NCI-H82 (cell line): ENCODE measurements at regions not wholly inside any gene's neighbourhood (a gene's known extent, or its start where the extent isn't known, plus 50 kb on each side); places are given as distances from the start of the nearest gene placed in this dataset.
A peak's percentile ranks its signal among the peaks of the same experiment; 100 is the strongest.

Source experiments
- DNase-seq: peaks from one replicate; lab custom pipeline; 2025; lab: John Stamatoyannopoulos, UW

- no peak for DNase-seq
Measured at GRCh38 chr5:160956051-160956450, 104.0 kb upstream of the ATP10B start.

DNA sequence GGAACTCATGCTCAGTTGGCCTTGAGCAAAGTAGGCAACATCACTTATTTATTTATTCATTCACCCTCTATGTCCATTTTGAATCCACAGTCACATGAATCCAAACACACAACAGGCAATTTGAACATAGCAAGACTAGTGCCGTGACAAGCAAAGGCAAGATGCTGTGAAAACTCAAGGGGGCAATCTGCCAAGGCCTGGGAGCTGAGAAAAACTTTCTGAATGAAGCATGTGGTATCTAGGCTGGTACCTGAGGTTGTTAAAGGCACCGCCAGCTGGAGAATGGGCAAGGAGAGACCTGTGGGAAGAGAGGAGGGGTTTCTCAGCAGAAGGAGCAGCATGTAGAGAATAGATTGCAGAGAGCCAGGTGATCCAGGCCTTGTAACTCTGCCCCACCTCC, 98.3 kb upstream of the ATP10B start:
- no peak for DNase-seq

- no peak for DNase-seq
Measured at GRCh38 chr5:160940725-160941124, 88.7 kb upstream of the ATP10B start.

GRCh38 chr5:160938532-160938931, 86.5 kb upstream of the ATP10B start:
- DNase-seq: peak; percentile 4

- DNase-seq: no peak
Measured at GRCh38 chr5:160937570-160937969, 85.6 kb upstream of the ATP10B start.

GRCh38 chr5:160935776-160936175, 83.8 kb upstream of the ATP10B start:
- no peak for DNase-seq

GRCh38 chr5:160931283-160931682, 79.3 kb upstream of the ATP10B start:
- DNase-seq: no peak

DNA sequence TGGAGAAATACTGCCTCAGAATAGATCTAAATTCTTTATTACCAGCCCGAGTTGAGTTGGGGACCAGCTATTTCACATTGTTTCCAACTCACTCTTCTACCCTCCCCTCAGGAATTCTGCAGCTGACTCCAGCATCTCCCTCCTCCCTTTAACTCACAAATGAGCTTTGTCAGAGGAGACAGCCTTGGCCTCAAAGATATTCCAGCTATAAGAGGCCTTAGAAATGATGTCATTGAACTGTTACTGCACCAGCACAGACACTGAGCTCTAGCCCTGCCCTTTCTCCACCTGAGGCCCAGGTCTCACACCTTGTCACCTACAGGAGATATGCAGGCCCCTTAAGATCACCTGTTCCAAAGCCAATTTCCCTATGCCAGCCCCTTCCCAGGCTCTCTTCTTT, 78.4 kb upstream of the ATP10B start:
- no peak for DNase-seq

DNA sequence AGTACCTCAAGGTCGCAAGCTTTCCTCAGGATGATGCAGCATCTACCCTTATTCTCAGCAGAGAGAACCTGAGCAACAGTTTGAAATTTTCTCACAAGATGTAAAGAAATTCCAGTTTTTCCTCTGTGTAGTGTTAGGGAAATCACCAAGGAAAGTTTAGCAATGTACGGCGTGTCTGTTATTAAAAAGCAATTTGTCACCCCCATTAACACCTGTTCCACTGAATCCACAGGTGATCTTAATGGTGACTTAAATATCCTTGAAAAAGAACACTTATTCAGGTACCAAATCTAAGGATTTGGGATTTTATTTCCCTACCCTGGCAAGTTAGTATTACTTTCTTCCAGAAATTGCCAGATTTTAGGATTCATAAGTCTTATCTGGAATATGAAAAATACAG, 77.9 kb upstream of the ATP10B start:
- DNase-seq: no peak

GRCh38 chr5:160929360-160929759, 77.3 kb upstream of the ATP10B start:
- no peak for DNase-seq

GRCh38 chr5:160926428-160926827, 74.4 kb upstream of the ATP10B start:
- DNase-seq: peak; percentile 5

DNA sequence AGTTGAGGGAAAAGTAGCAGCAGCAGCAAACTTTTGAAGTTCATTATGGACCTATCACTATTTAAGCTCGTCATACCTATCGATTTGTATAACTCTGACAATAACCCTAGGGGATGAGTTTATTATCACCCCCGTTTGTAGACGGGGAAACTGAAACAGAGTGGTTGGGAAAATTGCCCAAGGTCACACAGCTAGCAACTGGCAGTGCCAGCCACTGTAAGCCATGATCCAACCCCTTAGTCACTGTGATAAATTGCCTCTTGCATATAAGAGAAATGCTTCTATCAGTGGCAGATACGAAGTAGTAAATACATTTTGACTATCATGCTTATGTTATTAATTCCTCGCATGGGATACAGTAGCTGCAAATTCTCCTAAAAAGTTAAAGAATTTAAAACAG, 73.3 kb upstream of the ATP10B start:
- DNase-seq: no peak

- DNase-seq: peak; percentile 91
Measured at GRCh38 chr5:160923936-160924710, 72.1 kb upstream of the ATP10B start.

DNA sequence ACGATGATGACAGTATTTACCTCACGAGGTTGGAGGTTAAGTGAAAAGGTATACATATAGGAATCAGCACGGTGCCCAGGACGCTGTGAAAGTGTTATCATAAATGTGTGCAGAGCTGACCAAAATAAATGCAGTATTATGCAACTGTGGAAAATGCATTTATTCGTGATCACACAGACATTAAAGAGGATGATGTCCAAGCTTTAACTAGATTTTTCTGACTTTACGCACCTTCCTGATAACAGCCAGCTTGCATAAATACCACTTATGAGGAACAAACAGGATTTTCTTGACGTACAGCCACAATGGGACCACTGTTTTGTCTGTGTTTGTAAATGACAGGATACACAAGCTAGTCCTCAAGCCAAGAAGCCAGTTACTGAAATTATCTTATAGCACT, 71.4 kb upstream of the ATP10B start:
- DNase-seq: peak; percentile 23

DNA sequence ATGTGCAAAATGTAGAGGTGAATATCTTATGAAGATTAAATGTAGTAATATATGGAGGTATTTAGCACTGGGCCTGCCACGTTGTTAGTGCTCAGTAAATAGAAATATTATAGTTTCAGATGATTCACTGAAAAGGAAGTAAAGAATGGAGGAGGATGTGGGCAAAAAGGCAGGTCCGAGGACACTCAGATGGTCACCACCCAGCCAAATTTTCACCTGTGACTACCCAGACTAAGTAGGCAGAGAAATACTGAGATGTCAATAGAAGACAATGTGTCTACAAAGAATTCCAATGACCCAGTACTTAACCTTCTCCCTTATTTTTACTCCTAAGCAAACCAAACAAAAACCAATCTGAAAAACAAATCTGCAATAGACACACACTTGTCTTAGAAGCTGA, 70.3 kb upstream of the ATP10B start:
- DNase-seq: no peak

GRCh38 chr5:160921423-160922285, 69.6 kb upstream of the ATP10B start:
- no peak for DNase-seq

GRCh38 chr5:160919626-160920025, 67.6 kb upstream of the ATP10B start:
- DNase-seq: no peak

DNA sequence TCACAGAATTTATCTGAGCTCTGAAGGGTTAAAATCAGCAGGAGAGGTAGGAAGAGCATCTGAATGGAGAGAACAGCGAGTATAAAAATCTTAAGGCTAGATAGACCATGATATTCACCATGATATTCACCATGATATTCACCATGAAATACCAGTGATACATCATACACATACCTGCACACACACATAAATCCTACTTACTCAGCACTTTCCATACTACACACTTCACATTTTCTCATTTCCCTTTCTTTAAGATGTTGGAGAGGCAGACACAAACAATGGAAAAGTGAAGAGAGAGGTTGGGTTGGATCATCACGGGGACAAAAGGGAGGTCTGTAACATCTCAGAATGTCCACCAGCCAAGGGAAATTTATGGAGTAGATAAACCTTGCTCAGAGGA, 66.4 kb upstream of the ATP10B start:
- no peak for DNase-seq

DNA sequence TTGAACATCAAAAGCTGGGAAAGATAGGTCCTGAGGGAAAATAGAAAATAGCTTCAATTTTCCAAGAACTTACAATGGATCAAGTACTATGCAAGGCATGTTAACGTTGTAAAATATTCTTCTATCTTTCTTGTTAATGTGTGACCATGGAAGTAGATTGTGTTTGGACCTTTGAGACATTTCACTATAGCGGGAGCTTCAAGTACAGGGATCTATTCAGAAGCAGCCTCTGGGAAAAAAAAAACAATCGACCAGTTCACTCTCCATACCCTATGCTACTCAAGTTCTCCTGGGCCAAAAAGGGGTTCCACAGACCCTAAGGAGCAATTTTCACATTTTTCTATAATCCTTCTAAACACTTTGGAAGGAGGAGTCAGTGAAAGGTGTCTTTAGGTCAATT, 54.1 kb upstream of the ATP10B start:
- DNase-seq: no peak

DNA sequence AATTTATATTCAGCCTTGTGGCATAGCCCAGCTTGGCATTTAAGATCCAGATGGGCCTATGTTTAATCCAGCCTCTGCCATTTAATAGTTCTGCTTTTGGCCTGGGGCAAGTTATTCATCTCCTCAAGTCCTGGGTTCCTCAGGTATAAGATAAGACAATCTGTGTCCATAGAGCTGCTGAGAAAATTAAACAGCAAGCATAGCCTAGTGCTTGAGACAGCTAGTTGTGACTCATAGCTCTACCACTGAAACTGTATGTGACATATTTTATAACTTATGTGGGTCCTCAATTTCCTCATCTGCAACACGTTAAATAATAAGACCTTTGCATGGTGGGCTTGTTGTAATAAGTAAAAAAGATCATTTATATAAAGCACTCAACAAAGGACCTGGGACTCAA, 53.3 kb upstream of the ATP10B start:
- DNase-seq: no peak

- DNase-seq: no peak
Measured at GRCh38 chr5:160904591-160904990, 52.6 kb upstream of the ATP10B start.

DNA sequence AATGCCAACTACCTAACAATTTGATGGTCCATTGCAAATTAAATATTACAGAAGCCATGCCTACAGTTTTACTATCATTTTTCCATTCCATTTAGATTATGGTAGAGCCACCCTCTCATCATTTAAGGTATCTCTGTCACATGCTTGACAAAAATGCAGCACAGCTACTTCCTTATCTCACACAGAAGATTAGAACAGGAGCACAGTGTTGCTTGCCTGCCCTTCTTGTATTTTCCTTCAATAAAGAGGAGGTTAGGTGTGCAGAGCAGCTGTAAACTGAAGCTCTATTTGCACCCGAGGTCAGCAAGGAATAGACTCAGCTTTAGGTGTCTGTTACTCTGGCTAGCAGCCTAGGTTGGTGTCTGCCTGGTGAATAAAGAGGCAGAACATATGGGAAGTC, 51.5 kb upstream of the ATP10B start:
- no peak for DNase-seq

- DNase-seq: no peak
Measured at GRCh38 chr5:160903076-160903475, 51.1 kb upstream of the ATP10B start.
